HG03575 (cell line): ENCODE measurements at regions not wholly inside any gene's neighbourhood (a gene's known extent, or its start where the extent isn't known, plus 50 kb on each side); places are given as distances from the start of the nearest gene placed in this dataset.

Experiments
- ATAC-seq: cut with Tn5 transposase; IDR thresholded peaks from one replicate; pipeline ENCODE4 v1.9.1; 2021; ENCODE audit not compliant: unreplicated experiment, insufficient number of reproducible peaks, low FRiP score; ENCODE audit errors: extremely low read depth

- no peak for ATAC-seq
Observed at GRCh38 chr10:78993261-78993945, 75.4 kb upstream of the ZMIZ1 start.

GRCh38 chr10:78995987-78996791 lies 72.6 kb upstream of the ZMIZ1 start:
- ATAC-seq: no peak

GRCh38 chr10:78996792-78997129 lies 72.0 kb upstream of the ZMIZ1 start:
- ATAC-seq: no peak

GRCh38 chr10:78997635-78998618 lies 70.8 kb upstream of the ZMIZ1 start:
- ATAC-seq: no peak

- ATAC-seq: no peak
Observed at GRCh38 chr10:79001082-79001885, 67.5 kb upstream of the ZMIZ1 start.

GRCh38 chr10:79002336-79002735 lies 66.4 kb upstream of the ZMIZ1 start:
- no peak for ATAC-seq

- ATAC-seq: no peak
Observed at GRCh38 chr10:79003183-79004100, 65.3 kb upstream of the ZMIZ1 start.

GRCh38 chr10:79004311-79004710 lies 64.5 kb upstream of the ZMIZ1 start:
- no peak for ATAC-seq

- no peak for ATAC-seq
Observed at GRCh38 chr10:79005126-79005810, 63.5 kb upstream of the ZMIZ1 start.

- ATAC-seq: no peak
Observed at GRCh38 chr10:79007018-79007417, 61.7 kb upstream of the ZMIZ1 start.

- ATAC-seq: no peak
Observed at GRCh38 chr10:79007421-79008319, 61.1 kb upstream of the ZMIZ1 start.

- no peak for ATAC-seq
Observed at GRCh38 chr10:79009145-79009544, 59.6 kb upstream of the ZMIZ1 start.

GRCh38 chr10:79012567-79012966 lies 56.2 kb upstream of the ZMIZ1 start:
- no peak for ATAC-seq

GRCh38 chr10:79013406-79013987 lies 55.3 kb upstream of the ZMIZ1 start:
- no peak for ATAC-seq

GRCh38 chr10:79014796-79015195 lies 54.0 kb upstream of the ZMIZ1 start:
- no peak for ATAC-seq

GRCh38 chr10:79017882-79018520 lies 50.8 kb upstream of the ZMIZ1 start:
- ATAC-seq: no peak
